SU-DHL-6 (cell line): ENCODE measurements at regions not wholly inside any gene's neighbourhood (a gene's known extent, or its start where the extent isn't known, plus 50 kb on each side); places are given as distances from the start of the nearest gene placed in this dataset.

Experiments
- H2AFZ ChIP-seq: fragments of 200-600 bp; sonication (generic); 2 replicates; pipeline ENCODE4 v1.6.1; 2014; ENCODE audit warnings: low read depth, mild to moderate bottlenecking, moderate library complexity, mixed read lengths, antibody characterized with exemption, low read length; ENCODE audit not compliant: severe bottlenecking
- H3F3A ChIP-seq: fragments of 200-600 bp; shearing (Covaris generic); 2 replicates; pipeline ENCODE4 v1.6.0; 2016; ENCODE audit warnings: antibody characterized with exemption, mild to moderate bottlenecking; ENCODE audit not compliant: insufficient read depth
- H3K27ac ChIP-seq: fragments of 200-600 bp; sonication (generic); 2 replicates; pipeline ENCODE4 v1.5.1; 2016; ENCODE audit warnings: low read depth, mild to moderate bottlenecking, low read length, moderate library complexity, mixed read lengths
- H3K27me3 ChIP-seq: fragments of 200-600 bp; sonication (generic), shearing (Covaris generic); 2 replicates; pipeline ENCODE4 v1.6.0; 2014; ENCODE audit warnings: mild to moderate bottlenecking, low read length
- H3K36me3 ChIP-seq: fragments of 200-600 bp; sonication (generic); 2 replicates; pipeline ENCODE4 v1.6.1; 2014; ENCODE audit warnings: mild to moderate bottlenecking, low read length, mixed read lengths
- H3K4me2 ChIP-seq: fragments of 300-600, 200-600 bp; shearing (Covaris generic), sonication (generic); 2 replicates; pipeline ENCODE4 v1.6.0; 2014; ENCODE audit warnings: low read length, low read depth, mild to moderate bottlenecking; ENCODE audit not compliant: poor library complexity, severe bottlenecking
- H3K4me3 ChIP-seq: fragments of 200-600 bp; sonication (generic); 2 replicates; pipeline ENCODE4 v1.5.1; 2014; ENCODE audit warnings: antibody characterized with exemption, low read length, mild to moderate bottlenecking, mixed read lengths; ENCODE audit not compliant: insufficient read depth, poor library complexity, severe bottlenecking
- H3K79me2 ChIP-seq: fragments of 200-600 bp; sonication (generic); 2 replicates; pipeline ENCODE4 v1.6.1; 2014; ENCODE audit warnings: mild to moderate bottlenecking, low read length, moderate library complexity; ENCODE audit not compliant: insufficient read depth
- H3K9ac ChIP-seq: fragments of 200-600 bp; sonication (generic); 2 replicates; pipeline ENCODE4 v1.7.0; 2014; ENCODE audit warnings: mild to moderate bottlenecking, low read length
- H3K9me2 ChIP-seq: fragments of 200-600 bp; sonication (generic); replicated peaks from 2 replicates; pipeline ENCODE4 v1.6.1; 2014; ENCODE audit warnings: low read length; ENCODE audit not compliant: insufficient read depth
- H3K9me3 ChIP-seq: fragments of 200-600 bp; sonication (generic); 2 replicates; pipeline ENCODE4 v1.6.1; 2014; ENCODE audit warnings: low read length, mixed read lengths; ENCODE audit not compliant: insufficient read depth
- H4K20me1 ChIP-seq: fragments of 200-600 bp; sonication (generic); 2 replicates; pipeline ENCODE4 v1.6.1; 2014; ENCODE audit warnings: low read depth, mild to moderate bottlenecking, antibody characterized with exemption, low read length, moderate library complexity, mixed read lengths
- CTCF ChIP-seq: fragments of 200-600 bp; sonication (generic); IDR thresholded peaks from one replicate; pipeline ENCODE4 v1.5.1; 2017; ENCODE audit warnings: antibody characterized with exemption, mild to moderate bottlenecking, low read length, moderate library complexity; ENCODE audit not compliant: insufficient read depth, poor library complexity, severe bottlenecking
- EZH2phosphoT487 ChIP-seq: fragments of 200-600 bp; sonication (generic), shearing (Covaris generic); conservative IDR thresholded peaks from 2 replicates; pipeline ENCODE4 v1.6.1; 2018; ENCODE audit warnings: mild to moderate bottlenecking, antibody characterized with exemption, low read length, moderate library complexity, mixed read lengths

- H3K79me2 ChIP-seq, result no peaks in the 10 kb centered on the region
- H3K27me3 ChIP-seq, result no peaks in the 10 kb centered on the region
- H3K9me3 ChIP-seq, result no peaks in the 10 kb centered on the region
- no peak overlapping the region for H3K9ac ChIP-seq
- no peak overlapping the region for H3K4me3 ChIP-seq
- no peaks in the 10 kb centered on the region for H3K9me2 ChIP-seq
- H3F3A ChIP-seq, result no peaks in the 10 kb centered on the region
- TF ChIP-seq EZH2phosphoT487, result no peak
- TF ChIP-seq CTCF, result no peak
- H4K20me1 ChIP-seq, result no peaks in the 10 kb centered on the region
- no peak overlapping the region for H2AFZ ChIP-seq
- H3K36me3 ChIP-seq, result no peaks in the 10 kb centered on the region
- H3K27ac ChIP-seq, result no peak overlapping the region
- H3K4me2 ChIP-seq, result no peak overlapping the region
These were observed 126.7 kb upstream of the ZWINT start for GRCh38 chr10:56487746-56488145.

GRCh38 chr10:56481521-56482091, 120.5 kb upstream of the ZWINT start:
- Histone ChIP-seq H3K4me3 (no peak overlapping the region), H2AFZ (no peak overlapping the region), H3K9ac (no peak overlapping the region), H4K20me1 (no peaks in the 10 kb centered on the region), H3K27me3 (no peaks in the 10 kb centered on the region), H3K27ac (no peak overlapping the region), H3K9me2 (no peaks in the 10 kb centered on the region), H3F3A (no peaks in the 10 kb centered on the region), H3K4me2 (no peak overlapping the region), H3K79me2 (no peaks in the 10 kb centered on the region), H3K36me3 (no peaks in the 10 kb centered on the region), H3K9me3 (no peaks in the 10 kb centered on the region)
- TF ChIP-seq CTCF (no peak), EZH2phosphoT487 (no peak)

- Histone ChIP-seq H3K27me3 (no peaks in the 10 kb centered on the region), H3F3A (no peaks in the 10 kb centered on the region), H3K79me2 (no peaks in the 10 kb centered on the region), H3K4me2 (no peak overlapping the region), H3K9me3 (no peaks in the 10 kb centered on the region), H3K27ac (no peak overlapping the region), H3K9me2 (no peaks in the 10 kb centered on the region), H4K20me1 (no peaks in the 10 kb centered on the region), H2AFZ (no peak overlapping the region), H3K4me3 (no peak overlapping the region), H3K9ac (no peak overlapping the region), H3K36me3 (no peaks in the 10 kb centered on the region)
- TF ChIP-seq CTCF, result no peak
- TF ChIP-seq EZH2phosphoT487, result no peak
These were observed 111.9 kb upstream of the ZWINT start for GRCh38 chr10:56472978-56473377.
